HepG2 (cell line): ENCODE measurements at regions not wholly inside any gene's neighbourhood (a gene's known extent, or its start where the extent isn't known, plus 50 kb on each side); places are given as distances from the start of the nearest gene placed in this dataset.

Experiments used
- TF ChIP-seq, protein P1 (sequence below): sonication (generic); formaldehyde crosslinking; IDR thresholded peaks from 2 replicates; pipeline ENCODE4 v1.4.0; 2020; ENCODE audit warnings: mild to moderate bottlenecking, missing genetic modification reagents
- TF ChIP-seq, protein P2 (sequence below): sonication (generic); formaldehyde crosslinking; IDR thresholded peaks from 2 replicates; pipeline ENCODE4 v1.4.0; 2020; ENCODE audit warnings: mild to moderate bottlenecking, missing genetic modification reagents

DNA sequence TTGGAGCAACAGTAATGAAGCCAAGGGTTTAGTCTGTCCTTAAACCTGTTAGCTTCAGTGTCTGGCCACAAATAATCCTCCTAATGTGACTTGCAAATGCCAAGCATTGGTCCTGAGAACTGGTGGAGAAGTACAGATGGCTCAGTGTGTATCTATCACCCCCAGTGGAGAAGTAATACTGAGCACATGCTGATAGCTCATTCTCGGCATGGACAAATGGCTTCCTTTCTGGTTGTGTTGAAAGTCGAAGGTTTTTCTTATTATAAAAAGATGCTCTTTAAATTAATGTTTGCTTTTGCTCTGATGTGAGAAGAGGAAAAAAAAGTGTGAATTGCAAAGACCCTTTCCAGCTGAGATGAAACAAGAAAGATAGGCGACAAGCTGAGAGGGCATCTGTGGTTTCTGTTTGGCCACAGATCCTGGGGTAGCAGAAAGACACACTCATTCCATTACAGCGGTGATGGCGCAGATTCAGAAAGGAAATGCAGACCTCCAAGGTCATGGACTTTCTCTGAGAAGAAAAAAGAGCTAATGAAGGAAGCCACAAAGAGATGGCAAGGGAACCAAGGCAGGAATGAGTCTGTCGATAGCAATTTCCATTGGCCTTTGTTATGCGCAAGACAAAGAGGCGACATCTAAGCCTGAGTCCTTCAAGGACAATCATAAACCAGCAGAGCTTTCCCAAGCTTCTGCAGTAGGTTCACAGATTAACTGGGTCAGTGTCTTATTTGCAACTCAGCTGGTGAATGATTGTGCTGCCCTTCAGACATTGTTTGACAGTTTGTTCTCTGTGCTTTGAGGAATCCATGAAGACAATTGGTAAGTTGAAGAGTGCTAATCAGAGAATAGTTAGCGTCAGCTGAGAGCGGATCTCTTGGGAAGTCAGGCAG, 155.5 kb upstream of the RGS6 start:
- TF ChIP-seq, protein P1, sequence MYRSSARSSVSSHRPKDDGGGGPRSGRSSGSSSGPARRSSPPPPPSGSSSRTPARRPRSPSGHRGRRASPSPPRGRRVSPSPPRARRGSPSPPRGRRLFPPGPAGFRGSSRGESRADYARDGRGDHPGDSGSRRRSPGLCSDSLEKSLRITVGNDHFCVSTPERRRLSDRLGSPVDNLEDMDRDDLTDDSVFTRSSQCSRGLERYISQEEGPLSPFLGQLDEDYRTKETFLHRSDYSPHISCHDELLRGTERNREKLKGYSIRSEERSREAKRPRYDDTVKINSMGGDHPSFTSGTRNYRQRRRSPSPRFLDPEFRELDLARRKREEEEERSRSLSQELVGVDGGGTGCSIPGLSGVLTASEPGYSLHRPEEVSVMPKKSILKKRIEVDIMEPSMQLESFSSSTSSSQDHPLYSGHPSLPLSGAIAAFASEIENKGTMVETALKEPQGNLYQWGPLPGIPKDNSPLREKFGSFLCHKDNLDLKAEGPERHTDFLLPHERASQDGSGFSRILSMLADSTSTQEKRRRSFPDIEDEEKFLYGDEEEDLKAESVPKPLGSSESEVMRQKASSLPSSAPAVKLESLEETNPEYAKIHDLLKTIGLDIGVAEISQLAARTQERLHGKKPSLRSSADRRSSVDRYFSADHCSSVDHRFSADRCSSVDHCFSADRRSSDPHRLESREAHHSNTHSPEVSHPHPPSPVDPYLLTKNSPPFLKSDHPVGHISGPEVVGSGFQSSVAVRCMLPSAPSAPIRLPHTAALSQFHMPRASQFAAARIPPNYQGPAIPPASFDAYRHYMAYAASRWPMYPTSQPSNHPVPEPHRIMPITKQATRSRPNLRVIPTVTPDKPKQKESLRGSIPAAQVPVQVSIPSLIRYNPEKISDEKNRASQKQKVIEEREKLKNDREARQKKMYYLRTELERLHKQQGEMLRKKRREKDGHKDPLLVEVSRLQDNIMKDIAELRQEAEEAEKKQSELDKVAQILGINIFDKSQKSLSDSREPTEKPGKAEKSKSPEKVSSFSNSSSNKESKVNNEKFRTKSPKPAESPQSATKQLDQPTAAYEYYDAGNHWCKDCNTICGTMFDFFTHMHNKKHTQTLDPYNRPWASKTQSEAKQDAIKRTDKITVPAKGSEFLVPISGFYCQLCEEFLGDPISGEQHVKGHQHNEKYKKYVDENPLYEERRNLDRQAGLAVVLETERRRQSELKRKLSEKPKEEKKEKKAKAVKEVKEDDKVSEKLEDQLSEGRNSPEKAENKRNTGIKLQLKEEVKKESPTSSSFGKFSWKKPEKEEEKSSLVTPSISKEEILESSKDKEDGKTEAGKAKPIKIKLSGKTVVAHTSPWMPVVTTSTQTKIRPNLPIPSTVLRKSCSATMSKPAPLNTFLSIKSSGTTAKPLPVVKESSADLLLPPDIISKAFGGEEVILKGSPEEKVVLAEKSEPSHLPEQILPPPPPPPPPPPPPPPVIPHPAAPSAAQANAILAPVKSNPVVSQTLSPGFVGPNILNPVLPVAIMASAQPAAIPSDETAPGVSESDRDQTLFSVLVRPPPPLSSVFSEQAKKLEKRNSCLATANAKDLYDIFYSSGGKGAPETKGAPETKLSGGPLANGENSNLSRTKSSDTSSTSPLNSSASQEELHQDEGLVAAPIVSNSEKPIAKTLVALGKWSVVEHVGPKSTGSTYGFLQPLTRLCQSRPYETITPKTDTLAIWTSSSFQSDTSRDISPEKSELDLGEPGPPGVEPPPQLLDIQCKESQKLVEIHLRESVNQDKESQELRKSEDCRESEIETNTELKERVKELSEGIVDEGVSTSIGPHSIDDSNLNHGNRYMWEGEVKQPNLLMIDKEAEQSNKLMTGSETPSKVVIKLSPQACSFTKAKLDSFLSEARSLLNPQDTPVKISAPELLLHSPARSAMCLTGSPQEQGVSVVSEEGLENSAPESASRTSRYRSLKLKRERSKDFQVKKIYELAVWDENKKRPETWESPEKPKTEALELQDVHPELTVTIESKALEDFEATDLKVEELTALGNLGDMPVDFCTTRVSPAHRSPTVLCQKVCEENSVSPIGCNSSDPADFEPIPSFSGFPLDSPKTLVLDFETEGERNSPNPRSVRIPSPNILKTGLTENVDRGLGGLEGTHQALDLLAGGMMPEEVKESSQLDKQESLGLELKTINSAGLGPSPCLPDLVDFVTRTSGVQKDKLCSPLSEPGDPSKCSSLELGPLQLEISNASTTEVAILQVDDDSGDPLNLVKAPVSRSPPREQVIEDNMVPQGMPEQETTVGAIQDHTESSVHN (CRISPR knock-in tag), result no peak
- TF ChIP-seq, protein P2, sequence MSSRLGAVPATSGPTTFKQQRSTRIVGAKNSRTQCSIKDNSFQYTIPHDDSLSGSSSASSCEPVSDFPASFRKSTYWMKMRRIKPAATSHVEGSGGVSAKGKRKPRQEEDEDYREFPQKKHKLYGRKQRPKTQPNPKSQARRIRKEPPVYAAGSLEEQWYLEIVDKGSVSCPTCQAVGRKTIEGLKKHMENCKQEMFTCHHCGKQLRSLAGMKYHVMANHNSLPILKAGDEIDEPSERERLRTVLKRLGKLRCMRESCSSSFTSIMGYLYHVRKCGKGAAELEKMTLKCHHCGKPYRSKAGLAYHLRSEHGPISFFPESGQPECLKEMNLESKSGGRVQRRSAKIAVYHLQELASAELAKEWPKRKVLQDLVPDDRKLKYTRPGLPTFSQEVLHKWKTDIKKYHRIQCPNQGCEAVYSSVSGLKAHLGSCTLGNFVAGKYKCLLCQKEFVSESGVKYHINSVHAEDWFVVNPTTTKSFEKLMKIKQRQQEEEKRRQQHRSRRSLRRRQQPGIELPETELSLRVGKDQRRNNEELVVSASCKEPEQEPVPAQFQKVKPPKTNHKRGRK (CRISPR knock-in tag), result no peak
